ENCODE measurements at regions not wholly inside any gene's neighbourhood (a gene's known extent, or its start where the extent isn't known, plus 50 kb on each side); places are given as distances from the start of the nearest gene placed in this dataset.

DNA sequence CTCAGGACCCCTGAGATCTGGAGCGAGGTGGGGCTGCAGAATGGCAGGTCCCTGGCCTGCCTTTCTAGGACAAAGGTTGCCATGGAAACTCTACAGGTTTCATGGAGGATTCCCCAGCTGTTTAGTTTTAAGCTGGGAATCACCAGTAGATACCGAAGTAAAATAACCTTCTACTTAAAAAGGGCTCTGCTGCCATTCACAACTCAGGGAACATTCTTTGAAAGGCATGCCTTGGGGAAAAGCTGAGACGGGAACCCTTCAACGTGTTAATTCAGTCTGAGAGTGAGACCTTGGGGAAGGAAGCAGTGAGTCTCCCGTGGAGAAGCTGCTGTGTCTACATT lies 493.3 kb downstream of the BRD1 start:
- H3K27me3 Mint-ChIP-seq (ENCODE audit: low read depth): peaks cover 40% of the 10 kb centered on the region
- H3K4me1 Mint-ChIP-seq: no peaks in the 10 kb centered on the region
- no peak overlapping the region for H3K4me3 Mint-ChIP-seq
- H3K9me3 Mint-ChIP-seq: no peaks in the 10 kb centered on the region
- TF ChIP-seq, protein P1, sequence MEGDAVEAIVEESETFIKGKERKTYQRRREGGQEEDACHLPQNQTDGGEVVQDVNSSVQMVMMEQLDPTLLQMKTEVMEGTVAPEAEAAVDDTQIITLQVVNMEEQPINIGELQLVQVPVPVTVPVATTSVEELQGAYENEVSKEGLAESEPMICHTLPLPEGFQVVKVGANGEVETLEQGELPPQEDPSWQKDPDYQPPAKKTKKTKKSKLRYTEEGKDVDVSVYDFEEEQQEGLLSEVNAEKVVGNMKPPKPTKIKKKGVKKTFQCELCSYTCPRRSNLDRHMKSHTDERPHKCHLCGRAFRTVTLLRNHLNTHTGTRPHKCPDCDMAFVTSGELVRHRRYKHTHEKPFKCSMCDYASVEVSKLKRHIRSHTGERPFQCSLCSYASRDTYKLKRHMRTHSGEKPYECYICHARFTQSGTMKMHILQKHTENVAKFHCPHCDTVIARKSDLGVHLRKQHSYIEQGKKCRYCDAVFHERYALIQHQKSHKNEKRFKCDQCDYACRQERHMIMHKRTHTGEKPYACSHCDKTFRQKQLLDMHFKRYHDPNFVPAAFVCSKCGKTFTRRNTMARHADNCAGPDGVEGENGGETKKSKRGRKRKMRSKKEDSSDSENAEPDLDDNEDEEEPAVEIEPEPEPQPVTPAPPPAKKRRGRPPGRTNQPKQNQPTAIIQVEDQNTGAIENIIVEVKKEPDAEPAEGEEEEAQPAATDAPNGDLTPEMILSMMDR (IDR thresholded peaks at IDR 0.05; ENCODE audit: unreplicated experiment in 3 of 3): no peak
- no peak overlapping the region for H3K27ac Mint-ChIP-seq
- H3K36me3 Mint-ChIP-seq (ENCODE audit: low read depth): no peaks in the 10 kb centered on the region

GRCh38 chr22:49333206-49333605 lies 494.5 kb downstream of the BRD1 start:
- Mint-ChIP-seq H3K9me3 (no peaks in the 10 kb centered on the region), H3K27me3 (ENCODE audit: low read depth) (peaks cover 39% of the 10 kb centered on the region), H3K27ac (no peak overlapping the region), H3K4me3 (no peak overlapping the region), H3K4me1 (no peaks in the 10 kb centered on the region), H3K36me3 (ENCODE audit: low read depth) (no peaks in the 10 kb centered on the region)
- TF ChIP-seq, protein P1 (IDR thresholded peaks at IDR 0.05; ENCODE audit: unreplicated experiment in 3 of 3): no peak

GRCh38 chr22:49332691-49333090 lies 495.0 kb downstream of the BRD1 start:
- Mint-ChIP-seq H3K9me3 (no peaks in the 10 kb centered on the region), H3K27ac (no peak overlapping the region), H3K36me3 (ENCODE audit: low read depth) (no peaks in the 10 kb centered on the region), H3K4me3 (no peak overlapping the region), H3K27me3 (ENCODE audit: low read depth) (peaks cover 39% of the 10 kb centered on the region), H3K4me1 (no peaks in the 10 kb centered on the region)
- TF ChIP-seq, protein P1 (IDR thresholded peaks at IDR 0.05; ENCODE audit: unreplicated experiment in 3 of 3): no peak

DNA sequence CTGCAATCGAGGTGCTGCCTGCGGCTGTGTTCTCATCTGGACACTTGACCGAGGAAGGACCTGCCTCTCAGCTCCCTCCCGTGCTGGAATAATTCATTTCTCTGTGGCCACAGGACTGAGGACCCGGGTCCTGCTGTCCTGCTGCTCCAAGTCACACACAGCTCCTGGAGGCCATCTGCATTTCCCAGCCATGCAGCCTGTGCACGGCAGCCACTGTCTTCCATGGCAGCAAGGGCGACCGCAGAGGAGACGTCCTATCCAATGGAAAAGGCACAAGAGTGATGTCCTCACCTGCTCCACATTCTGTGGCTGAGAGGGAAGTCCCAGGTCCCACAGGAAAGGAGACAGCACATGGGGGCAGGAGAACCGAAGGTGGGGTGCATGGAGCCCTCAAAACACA lies 495.8 kb downstream of the BRD1 start:
- H3K36me3 Mint-ChIP-seq (ENCODE audit: low read depth): no peaks in the 10 kb centered on the region
- H3K27ac Mint-ChIP-seq: no peak overlapping the region
- H3K9me3 Mint-ChIP-seq: peaks cover 3% of the 10 kb centered on the region
- TF ChIP-seq, protein P1 (IDR thresholded peaks at IDR 0.05; ENCODE audit: unreplicated experiment in 3 of 3): no peak
- H3K4me3 Mint-ChIP-seq: no peak overlapping the region
- H3K4me1 Mint-ChIP-seq: no peaks in the 10 kb centered on the region
- peaks cover 33% of the 10 kb centered on the region for H3K27me3 Mint-ChIP-seq (ENCODE audit: low read depth)

DNA sequence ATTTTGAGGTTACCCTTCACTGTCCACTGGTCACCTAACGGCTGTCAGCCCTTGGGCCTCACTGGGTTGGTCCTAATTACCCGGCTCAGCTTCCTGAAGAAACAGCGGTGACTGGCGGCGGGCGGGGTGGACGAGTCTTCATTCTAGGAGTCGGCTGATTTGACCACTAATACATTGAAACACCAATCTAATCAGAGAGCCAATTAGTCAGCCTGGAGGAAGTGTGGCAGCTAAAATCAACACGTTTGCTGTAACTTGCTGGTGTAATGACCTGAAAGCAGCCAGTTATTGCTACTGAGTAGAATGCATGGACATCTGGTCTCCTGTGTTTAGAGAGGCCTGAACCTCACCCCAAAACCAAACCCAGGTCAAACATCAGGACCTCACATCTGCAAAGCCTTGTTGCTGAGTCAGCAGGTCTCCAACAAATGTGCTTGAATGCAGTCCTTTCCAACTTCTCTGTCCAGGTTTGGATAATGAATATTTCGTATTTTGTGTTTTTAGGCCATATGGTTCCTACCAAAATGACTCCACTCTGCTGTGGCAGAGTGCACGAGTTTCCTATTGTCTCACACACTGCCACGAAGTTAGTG lies 496.4 kb downstream of the BRD1 start:
- TF ChIP-seq, protein P1 (IDR thresholded peaks at IDR 0.05; ENCODE audit: unreplicated experiment in 3 of 3): no peak
- Mint-ChIP-seq H3K27ac (no peak overlapping the region), H3K36me3 (ENCODE audit: low read depth) (no peaks in the 10 kb centered on the region), H3K4me3 (no peak overlapping the region), H3K27me3 (ENCODE audit: low read depth) (peaks cover 35% of the 10 kb centered on the region), H3K9me3 (peaks cover 8% of the 10 kb centered on the region), H3K4me1 (no peaks in the 10 kb centered on the region)

GRCh38 chr22:49330421-49331222 lies 497.1 kb downstream of the BRD1 start:
- H3K9me3 Mint-ChIP-seq: peaks cover 8% of the 10 kb centered on the region
- peaks cover 42% of the 10 kb centered on the region for H3K27me3 Mint-ChIP-seq (ENCODE audit: low read depth)
- no peaks in the 10 kb centered on the region for H3K4me1 Mint-ChIP-seq
- no peak overlapping the region for H3K27ac Mint-ChIP-seq
- H3K4me3 Mint-ChIP-seq: no peak overlapping the region
- TF ChIP-seq, protein P1 (IDR thresholded peaks at IDR 0.05; ENCODE audit: unreplicated experiment in 3 of 3): no peak
- H3K36me3 Mint-ChIP-seq (ENCODE audit: low read depth): no peaks in the 10 kb centered on the region

Measured in nephron (organoid).